ENCODE measurements at regions not wholly inside any gene's neighbourhood (a gene's known extent, or its start where the extent isn't known, plus 50 kb on each side); places are given as distances from the start of the nearest gene placed in this dataset.
A peak's percentile ranks its signal among the peaks of the same experiment; 100 is the strongest.

DNA sequence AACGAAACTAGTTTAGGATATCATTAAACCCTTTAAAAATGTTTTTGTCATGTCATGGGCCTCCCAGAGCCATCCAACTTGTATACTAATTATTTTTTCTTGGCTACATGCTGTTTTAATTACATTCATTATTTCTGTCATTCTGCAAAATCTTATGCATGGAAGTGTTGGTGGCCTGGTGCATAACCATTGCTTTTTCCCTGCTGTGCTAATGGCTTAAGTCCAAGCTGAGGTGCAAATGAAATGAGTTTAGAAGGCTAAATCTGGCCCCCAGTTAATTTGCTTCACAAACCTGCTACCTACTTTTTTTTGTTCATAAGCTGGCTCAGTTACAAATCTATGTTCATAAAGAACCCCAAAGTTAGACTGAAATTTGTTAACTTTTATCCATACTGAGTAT lies 1249.9 kb downstream of the EPHA7 start:
- no peak for DNase-seq (ENCODE audit: low read depth)

DNA sequence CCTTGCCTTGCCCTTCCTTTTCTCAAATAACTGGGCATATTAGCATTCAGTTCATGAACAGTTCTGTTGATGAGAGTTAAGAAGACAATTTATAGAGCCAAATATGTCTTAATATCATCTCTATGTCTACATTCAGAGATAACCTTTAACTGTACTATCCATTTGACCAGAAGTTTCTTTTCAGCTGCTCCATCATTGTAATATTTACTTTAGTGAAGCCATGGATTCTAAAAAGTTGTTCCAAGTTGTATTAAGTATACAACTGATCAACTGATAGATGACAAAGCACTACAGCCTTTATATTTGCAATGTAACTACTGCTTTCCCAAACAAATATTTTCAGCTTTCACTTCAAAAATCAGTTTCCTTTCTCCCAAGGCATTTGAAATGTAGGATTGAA lies 1252.7 kb downstream of the EPHA7 start:
- DNase-seq (ENCODE audit: low read depth): no peak

DNA sequence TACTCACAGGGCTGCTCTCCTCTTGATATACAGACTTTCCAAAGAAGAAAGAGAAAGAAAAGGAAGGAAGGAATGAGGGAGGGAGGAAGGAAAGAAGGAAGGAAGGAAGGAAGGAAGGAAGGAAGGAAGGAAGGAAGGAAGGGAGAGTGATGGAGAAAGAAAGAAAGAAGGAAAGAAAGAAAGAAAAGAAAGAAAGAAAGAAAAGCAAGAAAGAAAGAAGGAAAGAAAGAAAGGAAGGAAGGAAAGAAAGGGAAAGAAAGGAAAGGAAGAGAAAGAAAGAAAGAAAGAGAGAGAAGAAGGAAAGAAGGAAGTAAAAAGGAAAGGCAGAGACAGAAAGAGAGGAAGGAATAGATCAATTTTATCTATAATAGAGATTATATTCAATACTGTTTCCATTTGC lies 1257.4 kb downstream of the EPHA7 start:
- DNase-seq (ENCODE audit: low read depth): no peak

DNA sequence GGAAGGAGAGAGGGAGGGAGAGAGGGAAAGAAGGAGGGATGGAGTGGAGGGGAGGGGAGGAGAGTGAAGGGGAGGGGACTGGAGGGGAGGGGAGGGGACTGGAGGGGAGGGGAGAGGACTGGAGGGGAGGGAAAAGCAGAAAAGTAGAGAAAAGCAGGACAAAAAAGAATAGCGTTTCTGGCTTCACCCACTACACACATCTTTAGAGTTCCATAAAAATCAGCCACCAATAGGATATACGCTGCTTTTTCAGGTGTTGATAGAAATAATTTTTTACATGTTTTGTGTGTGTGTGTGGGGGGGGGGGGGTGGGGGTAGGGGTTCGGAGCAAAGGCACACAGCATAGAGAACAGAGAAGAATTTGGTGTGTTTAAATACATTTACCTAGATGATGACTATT lies 1259.1 kb downstream of the EPHA7 start:
- no peak for DNase-seq (ENCODE audit: low read depth)

DNA sequence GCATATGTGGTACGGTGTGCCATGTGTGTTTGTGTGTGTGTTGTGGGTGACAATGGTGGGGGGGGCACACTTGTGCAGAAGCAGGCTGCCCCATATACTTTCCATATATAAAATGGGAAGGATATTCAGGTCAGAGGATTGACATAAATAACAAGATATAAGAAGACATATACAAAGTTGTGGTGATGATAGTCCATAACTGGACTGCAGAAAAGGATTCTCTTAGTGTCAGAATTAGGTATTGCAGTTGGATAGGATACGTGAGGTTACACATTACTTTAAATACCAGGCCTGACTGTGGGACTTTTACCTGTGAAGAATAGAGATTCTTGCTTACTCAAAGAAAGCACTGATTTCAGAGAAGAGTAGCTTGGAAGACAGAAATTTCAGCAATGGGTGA lies 1260.3 kb downstream of the EPHA7 start:
- no peak for DNase-seq (ENCODE audit: low read depth)

DNA sequence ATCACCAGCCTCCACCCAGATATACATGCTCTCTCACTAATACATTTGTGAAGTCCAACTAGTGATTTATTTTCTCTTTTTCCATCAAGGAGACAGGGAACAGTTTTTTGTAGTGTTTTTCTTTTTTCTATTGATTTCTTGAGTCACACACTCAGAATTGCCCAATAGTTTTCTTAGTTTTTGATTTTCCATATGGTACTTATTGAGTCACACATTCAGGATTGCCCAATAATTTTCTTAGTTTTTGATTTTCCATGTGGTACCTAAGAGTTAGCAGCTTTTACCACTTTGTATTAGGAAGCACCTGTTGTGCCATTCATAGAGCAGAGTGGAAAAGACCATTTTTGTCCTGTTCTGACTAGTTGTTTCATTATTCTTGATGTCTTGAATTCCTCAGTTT lies 1268.8 kb downstream of the EPHA7 start:
- DNase-seq (ENCODE audit: low read depth): no peak

DNA sequence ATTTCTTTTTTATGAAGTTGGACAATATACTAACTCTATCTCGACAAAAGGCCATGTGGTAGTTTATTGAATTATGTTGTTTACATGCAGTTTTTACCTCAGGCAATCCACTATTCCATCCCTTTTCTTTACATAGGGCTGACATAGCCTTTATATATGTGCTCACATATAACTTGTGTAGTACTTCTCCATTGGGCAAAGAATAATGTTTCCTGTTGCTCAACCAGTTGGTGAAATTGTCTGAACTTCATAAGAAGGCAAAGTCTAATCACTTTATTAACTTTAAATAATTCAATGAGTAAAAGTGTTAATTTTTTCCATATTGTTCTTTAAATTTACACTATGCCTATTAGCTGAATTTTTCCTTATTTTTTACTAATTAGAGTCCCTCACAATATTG lies 1272.1 kb downstream of the EPHA7 start:
- DNase-seq (ENCODE audit: low read depth): no peak

DNA sequence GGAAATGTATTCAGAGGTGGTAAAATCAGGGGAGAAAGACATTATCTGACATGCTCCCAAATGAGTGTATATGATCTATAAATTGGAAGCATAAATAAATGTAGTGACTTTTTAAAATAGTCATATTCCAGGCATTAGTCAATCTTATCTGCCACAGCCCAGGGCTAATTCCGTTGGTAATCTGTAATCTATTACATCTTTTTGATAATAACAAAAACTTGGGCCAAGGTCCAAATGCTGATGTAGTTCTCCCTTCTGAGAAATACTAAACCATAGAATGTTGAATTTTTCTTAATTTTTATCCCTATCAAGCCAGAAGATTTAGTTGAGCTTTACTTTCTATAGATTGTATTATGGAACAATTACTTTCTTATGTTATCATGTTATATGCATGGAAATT lies 1279.8 kb downstream of the EPHA7 start:
- DNase-seq (ENCODE audit: low read depth): no peak

DNA sequence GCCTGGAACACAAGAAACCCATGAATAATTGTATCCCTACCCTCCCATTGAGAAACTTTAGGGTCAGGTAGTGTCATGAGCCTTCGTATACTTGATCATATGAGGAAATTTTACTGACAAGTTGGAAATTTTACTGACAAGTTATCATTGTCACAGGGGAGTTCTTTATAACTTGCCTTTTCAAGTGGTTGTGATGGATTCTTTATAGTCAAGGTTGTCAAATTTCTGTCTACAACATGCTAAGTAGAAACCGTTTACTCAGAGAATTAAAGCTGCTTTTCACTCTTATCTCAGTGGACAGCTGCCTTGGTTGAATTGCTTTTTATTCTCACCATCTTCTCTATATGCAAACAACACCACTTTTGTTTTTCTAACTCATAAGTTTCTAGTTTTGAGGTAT lies 1286.4 kb downstream of the EPHA7 start:
- no peak for DNase-seq (ENCODE audit: low read depth)

DNA sequence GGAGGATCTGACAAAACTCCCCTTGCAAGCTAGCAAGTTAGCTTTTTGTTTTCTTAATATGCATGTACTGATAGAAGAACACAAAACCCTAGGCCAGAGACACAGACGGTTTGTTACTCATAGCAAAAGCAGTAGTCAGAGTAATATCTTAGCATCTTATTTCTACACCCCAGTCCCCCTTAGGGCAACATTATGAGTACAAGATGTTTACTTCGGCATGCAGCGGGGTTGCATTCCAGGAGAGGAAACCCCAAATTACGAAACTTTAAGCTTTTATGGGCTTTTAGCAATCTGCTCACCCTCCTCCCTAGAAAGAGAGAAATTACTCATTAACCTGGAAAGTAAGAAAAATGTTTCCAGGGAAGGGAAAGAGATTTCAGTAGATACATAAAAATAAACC lies 1286.9 kb downstream of the EPHA7 start:
- DNase-seq (ENCODE audit: low read depth): no peak

DNA sequence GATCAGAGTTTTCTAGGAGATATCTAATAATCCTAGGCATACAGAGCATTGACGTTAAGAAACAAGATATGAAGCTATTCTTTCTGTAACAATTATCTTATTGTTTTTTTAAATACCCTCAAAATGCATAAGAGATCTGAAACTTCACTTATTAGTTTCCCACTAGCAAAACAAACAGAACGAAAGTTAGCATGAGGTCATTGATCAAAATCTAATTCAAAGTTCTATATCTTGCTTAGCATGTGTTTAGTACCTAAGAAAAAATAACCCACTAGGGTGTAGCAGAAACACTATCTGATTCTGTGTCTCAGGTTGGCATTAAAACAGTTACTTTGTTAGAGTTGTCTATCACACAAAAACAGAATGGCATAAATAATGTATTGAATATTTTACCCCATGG lies 1288.4 kb downstream of the EPHA7 start:
- no peak for DNase-seq (ENCODE audit: low read depth)

DNA sequence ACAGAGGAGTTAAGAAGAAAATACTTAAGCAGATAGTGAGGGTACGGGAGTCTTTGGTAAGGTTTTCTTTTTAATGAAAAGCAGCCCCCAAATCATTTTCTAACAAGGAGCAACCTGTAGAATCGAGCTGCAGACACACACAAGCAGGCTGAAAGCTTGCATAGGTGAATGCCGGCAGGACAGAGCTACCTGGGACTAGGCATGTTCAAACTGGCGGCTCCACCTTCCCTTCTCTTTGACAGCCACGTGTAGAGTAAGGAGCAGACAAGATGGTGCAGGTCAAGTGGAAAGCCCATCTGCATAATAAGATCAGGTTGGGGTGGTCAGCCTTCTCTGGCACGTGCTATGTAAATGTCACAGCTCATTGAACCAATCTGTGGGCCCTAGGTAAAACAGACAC lies 1292.4 kb downstream of the EPHA7 start:
- no peak for DNase-seq (ENCODE audit: low read depth)

DNA sequence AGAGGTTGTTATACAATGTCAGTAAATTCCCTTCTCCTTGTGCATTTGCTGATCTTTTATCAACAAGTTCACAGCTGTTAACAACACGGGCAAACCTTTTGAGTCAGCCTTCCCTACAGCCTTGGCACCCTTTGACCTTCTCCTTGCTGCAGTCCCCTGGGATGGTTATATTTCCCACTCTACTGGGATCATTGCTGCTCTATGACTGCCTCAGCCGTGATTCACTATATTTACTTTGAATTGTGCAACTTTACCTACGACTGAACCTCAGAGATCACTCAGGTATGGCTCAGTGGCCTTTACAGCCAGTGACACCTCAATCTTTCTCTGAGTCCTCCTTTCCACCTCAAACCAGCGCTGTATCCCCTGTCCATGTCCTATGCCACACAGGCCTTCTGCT lies 1293.3 kb downstream of the EPHA7 start:
- peak; percentile 2 for DNase-seq (ENCODE audit: low read depth)

DNA sequence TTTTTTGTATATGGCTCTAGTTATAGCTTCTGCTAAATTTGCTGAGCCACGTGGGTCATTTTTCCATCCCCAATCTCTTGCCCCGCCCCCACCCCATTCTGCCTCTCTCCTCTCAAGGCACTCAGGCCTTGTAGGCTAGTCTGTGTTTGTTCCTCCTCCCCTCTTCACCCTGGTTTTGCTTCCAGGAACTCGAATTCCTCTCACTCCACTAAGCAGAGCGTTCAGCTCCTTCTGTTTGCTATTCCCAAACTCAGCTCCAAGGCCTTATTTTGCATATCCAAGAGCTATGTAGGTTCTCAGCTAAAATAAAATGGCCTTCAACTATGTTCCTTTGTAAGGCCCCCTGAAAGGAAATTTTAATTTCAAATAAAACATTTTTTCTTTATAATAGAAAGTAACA lies 1293.7 kb downstream of the EPHA7 start:
- DNase-seq (ENCODE audit: low read depth): no peak

DNA sequence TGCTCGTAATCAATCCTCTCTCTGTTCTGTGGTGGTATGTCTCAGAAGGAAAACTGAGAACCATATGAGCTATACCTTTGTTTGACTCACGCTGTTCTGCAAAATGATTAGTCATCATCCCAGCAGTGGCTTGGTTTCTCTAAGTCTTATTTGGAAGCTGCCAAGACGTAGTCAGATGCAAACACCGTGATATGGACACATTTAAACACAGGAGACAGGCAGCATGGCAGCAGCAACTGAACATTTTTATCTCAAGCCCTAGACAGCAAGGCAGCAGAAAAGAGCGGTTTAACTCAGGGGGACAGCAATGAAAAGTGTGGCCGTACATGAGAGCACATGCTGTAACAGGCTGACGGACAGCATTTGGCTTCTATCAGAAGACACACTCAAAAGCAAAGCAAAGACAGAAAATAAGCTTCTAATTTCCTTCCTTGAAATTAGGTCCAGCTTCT lies 1295.1 kb downstream of the EPHA7 start:
- DNase-seq (ENCODE audit: low read depth): peak; percentile 77

DNA sequence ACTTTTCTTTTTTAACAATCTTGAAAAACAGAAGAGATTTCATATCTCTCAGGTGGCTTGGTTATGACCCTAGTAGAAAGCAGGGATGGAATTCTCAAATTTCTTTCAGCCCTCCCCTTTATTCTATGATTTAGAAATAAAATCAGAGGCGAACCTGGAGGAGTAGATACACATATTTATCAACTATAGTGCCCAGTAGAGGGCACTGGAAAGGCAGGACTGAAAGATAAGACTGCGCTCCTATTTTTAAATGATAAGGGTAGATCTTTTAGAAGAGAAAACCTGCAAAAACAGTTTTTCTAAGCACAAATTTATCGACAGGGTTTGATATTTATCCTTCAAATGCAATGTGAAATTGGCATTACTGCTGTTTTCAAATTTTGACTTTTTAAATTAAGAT lies 1296.6 kb downstream of the EPHA7 start:
- no peak for DNase-seq (ENCODE audit: low read depth)

DNA sequence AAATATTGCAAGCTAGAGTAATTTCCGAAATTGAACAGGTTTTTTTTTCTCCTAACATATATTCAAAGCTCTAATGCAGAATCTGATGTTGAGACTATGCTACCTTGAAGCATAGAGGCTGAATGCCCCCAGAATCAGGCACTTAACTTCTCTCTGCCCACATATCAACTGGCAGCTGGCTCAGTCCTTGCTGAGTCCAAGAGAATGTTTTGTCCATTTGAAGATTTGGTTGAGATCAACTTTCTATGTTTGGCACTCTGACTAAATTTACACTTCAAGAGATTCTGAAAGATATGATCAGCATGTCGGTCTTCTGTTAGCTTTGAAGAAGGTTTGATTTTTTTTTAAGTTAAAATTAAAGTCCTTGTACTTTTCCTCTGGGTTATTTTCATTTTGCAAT lies 1298.1 kb downstream of the EPHA7 start:
- no peak for DNase-seq (ENCODE audit: low read depth)

DNA sequence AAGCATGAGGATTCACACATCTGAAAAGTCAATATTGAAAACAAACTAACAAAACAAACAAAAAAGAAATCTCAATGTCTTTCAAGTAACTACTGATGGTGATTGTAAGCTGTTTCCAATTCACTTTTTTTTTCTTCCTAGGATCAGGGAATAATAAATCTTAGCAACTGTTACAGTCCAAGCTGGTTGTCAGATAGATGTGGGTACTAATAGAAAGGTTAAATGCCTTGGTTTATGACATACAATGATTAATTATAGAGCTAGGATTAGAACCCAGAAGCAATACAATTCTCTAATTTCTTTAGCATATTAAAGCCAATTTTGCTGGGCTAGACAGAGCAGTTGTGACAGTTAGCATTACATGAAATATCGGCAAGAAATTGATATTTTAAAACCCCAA lies 1301.6 kb downstream of the EPHA7 start:
- no peak for DNase-seq (ENCODE audit: low read depth)

DNA sequence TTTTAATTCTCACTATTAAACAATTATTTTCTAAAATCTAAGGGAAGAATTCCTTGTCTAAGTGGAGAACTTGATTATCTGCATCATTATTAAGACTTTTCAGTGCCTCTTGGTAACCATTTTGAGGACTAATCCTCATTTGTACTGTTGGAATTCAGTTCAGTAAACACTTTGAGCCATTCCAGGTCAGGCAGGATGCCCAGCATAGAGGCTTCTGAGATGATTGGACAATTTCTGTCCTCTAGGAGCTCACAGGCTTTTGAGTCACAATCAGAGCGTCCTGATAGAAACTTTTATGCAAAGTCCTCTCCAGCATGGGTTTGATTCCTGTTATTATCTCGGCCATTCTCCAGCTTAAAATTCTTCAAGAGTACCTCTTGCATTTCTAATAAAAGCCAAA lies 1304.6 kb downstream of the EPHA7 start:
- no peak for DNase-seq (ENCODE audit: low read depth)

DNA sequence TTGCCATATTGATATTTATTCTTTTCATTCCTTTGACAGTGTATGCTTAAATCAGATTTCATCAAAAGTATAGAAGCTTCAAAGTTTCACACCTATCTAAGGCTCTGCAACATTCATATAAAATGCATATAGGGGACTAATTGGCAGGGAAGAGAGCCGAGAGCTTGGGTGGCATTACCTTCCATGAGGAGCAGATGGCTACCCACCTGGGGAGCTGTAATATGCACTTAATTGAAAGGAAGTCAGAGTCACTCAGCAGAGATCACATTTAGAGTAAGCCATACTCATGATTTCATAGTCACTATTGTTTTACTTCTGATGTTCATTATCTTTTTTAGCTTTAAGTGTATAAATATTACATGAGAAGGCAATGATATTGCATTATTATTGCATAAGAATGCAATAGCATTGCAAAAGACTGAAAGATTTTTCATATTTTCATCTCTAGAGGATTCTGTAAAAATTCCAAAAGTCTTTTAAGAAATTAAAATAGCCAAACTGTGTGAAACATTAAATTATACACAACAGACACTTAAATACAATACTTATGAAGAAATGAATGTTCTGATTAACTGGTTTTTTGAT lies 1305.2 kb downstream of the EPHA7 start:
- DNase-seq (ENCODE audit: low read depth): no peak

DNA sequence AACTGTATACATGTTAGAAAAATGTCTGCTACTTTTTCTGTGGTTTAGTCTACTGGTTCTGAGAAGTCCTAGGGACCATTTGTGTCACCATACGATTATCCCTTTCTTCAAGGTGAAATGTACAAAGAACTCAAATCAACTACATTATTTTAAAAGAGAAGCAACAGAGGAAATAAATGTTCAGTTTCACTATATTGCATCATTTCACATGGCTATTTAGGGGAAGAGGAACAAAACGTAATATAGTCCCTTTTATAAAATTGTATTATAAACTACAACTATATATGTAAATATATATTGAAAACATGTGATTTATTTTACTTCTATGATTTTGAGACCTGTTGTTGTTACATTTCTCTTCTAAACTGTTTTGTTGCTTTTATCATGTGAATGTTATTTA lies 1308.0 kb downstream of the EPHA7 start:
- no peak for DNase-seq (ENCODE audit: low read depth)

DNA sequence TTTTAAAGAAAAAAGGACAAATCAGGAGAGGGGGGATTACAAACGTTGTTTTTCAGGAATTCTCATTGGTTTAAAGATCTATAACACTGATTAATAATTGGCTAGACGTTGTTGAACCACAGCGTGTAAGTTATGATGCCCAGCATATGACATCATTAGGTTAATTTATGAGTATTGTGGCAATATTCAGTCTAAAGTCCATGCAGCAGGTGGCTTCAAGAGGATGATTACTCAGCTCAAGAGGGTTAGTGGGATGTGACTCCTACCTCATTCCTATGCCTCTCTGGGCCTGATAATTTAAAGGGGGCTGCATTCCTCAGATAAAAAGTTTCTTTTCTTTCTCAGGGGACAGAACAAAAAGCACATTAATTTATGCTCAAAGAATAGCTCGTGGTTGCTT lies 1309.0 kb downstream of the EPHA7 start:
- DNase-seq (ENCODE audit: low read depth): no peak

DNA sequence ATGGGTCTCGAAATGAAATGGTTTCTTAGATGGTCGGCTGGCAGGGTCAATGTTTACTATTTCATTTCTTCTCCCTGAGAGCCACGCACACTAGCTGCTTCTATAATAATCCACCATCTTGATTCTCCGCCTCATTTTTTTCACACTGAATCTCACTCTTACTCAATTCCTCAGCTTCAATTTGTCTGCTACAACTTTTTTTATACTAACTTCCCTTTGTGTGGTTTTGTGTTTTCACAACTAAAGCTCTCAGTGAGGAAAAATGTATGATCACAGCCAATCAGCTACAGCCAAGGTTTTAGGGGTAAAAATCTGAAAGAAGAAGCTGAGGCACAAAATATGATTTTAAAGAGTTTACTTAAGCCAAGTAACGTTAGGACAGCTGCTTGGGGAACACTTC lies 1309.4 kb downstream of the EPHA7 start:
- DNase-seq (ENCODE audit: low read depth): no peak

DNA sequence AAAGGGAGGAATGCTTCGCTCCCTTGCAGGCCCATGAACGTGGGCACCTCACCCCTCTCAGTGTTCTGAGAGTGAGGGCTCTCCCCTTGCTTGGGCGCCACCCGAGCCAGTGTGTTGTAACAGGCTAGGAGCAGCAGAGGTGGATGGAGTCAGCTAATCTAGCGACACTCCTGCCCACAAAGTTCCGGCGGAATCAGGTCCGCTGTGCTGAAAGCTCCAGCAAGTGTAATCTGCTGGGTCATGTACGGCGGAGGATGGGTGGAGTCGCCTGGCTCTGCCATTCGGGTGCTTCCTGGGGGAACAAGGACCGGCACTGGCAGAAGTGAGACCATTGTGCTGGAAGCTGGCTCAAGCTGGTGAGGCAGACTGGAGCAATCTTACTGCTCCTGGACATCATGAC lies 1310.1 kb downstream of the EPHA7 start:
- no peak for DNase-seq (ENCODE audit: low read depth)

Measured in HT1080 (cell line).